HG02970 (cell line): ENCODE measurements at regions not wholly inside any gene's neighbourhood (a gene's known extent, or its start where the extent isn't known, plus 50 kb on each side); places are given as distances from the start of the nearest gene placed in this dataset.

Experiments
- ATAC-seq: cut with Tn5 transposase; IDR thresholded peaks from one replicate; pipeline ENCODE4 v1.9.1; 2021; ENCODE audit warnings: mild to moderate bottlenecking, moderate library complexity, moderate number of reproducible peaks; ENCODE audit not compliant: unreplicated experiment, low FRiP score

DNA sequence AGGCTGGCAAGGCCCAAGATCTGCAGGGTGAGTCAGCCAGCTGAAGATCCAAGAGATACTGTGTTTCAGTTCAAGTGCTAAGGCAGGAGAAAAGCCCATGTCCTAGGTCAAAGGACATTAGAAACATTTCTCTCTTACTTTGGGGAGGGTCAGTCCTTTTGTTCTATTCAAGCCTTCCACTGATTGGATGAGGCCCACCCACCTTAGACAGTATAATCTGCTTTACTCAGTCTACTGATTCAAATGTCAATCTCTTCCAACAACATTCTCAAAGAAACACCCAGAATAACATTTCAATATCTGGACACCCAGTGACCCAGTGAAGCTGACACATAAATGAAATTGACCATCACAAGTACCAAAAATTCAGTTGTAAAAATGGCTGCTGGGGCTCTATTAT lies 367.8 kb upstream of the ZP4 start:
- no peak for ATAC-seq

DNA sequence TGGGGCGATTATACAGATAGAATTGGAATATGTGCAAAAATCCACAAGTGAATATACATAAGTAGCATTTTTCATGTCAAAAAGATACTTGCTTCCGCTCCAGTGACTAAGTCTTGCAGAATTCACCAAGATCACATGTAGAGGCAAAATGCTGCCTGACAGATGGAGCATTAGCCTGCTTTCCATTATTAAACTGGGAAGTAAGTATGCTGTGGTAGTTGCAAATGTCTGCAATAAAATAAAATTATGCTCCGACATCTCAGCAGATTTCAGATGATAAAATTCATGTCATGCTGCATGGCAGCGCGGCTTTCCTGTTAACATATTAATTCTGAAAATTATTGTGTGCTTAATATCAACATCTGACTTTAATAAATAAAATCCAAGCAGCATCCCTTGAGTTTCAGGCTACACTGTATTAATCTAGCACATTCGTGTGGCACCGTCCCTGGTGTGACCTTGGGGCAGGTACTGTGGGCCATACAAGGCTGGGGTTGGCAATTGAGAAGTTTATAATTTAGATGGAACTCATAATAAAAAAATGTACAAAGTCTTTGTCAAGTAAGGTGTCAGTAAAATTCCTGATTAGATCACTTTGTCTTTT lies 366.4 kb upstream of the ZP4 start:
- no peak for ATAC-seq

DNA sequence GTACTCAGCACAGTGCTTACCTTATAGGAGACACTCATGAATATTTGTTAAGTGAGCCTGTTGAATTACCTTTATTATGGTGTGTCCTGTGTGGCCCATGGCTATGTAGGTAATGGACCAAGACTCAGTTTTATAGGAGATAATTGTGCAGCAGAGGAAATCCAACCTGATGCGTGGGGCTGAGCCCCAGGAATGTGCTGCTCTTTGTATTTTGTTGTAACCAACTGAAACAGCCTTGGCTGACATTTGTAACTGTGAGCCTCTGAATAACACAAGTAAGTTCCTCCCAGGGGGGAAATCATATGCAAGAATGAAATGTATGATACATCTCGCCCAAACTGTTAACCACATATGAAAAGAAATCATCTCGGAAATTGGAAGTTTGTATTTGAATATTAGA lies 364.2 kb upstream of the ZP4 start:
- no peak for ATAC-seq

DNA sequence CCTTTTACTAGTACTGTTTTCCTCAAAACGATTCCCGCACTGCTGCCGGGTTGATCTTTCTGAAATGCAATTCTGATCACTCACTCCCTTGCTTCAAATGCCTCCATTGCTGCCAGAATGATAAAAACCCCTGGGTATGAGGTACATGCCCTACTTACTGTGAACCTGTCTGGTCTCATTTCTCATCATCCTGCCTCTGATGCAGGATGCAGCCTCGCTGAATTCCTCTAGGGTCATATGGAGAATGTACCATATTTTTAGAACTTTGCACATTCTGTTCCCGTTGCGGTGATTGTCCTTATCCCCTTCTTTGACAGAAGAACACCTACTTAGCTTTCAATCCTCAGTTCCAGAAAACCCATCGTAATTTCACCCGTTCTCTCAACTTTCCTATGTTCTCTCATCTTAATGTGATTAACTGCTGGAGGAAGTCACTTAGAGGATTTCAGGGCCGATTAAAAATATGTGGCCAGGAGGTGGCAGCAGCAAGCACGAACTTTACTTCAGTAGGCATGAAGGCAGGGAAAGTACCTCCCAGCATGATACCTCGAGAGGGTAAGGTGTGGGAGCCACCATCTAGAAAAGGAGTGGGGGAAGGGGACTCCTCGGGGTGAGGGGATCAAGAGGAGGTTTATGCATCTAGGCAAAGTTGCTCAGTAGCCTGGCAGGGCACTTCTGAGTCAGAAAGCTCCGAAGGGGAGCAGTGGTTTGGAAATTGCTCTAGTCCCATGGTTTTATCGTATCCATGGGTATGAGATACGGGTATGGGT lies 361.5 kb upstream of the ZP4 start:
- no peak for ATAC-seq

DNA sequence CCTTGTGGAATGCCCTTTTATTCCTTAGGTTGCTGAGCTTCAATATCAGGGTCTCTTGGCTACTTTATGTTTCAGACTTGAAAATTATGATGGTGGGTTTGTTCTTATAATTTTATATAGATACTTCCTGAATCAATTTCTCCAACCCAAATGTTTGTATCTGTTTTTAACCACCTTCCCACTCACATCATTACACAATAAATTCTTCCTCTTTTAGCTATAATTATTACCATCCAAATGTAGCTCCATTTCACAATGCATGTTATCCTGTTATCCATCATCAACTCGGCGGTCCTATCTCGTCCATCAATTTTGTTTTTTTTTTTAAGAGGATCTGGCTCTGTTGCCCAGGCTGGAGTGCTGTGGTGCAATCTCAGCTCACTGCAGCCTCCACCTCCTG lies 357.6 kb upstream of the ZP4 start:
- ATAC-seq, result no peak

DNA sequence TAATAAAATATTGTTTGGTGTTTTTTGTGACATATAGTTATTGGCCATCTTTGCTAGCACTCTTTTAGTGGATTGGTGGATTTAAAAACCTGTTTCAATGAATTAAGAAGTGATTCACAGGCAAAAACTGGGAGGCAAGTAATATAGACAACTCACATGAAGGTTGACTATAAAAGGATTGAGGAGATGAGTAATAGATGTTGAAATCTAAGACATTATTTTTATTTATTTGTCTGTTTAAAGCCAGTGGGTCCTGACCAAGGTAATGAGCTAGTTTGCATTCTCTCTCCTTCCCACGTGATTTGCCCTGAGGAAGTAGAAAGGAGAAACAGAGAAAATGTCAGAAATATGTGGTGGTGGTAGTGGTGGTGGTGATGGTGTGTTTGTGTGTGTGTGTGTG lies 351.5 kb upstream of the ZP4 start:
- no peak for ATAC-seq

DNA sequence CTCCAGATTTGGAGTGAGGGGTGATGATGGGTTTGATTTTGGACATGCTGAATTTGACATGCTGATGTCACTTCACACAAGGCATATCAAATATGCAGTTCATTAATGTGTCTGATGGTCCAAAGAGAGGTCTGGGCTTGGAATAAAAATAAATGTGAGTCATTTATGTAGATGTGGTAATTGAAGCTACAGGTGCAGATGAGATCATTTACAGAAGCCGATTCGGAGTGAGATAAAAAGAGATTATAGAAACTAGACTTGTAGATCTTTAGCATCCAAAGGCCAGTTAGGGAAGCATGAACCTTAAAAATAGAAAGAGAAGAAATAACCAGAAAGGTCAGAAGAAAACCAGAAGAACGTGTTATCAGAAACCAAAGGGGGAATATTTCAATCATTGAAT lies 350.9 kb upstream of the ZP4 start:
- no peak for ATAC-seq

DNA sequence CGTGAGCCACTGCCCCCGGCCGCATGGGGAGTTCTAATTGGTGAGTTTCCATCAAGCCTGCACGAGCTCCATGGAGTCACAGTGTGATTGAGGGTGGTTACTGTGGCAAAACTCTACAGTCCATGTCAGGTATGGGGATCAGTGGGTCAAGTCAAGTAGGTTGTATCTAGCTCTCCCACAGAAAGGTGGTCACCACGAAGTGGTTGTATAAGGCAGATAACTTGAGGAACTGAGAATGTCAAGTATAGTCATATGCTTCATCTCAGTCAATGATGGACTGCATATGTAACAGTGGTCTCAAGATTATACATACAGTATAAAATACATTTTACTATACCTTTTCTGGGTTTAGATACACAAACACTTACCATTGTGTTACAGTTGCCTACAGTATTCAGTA lies 348.6 kb upstream of the ZP4 start:
- no peak for ATAC-seq

DNA sequence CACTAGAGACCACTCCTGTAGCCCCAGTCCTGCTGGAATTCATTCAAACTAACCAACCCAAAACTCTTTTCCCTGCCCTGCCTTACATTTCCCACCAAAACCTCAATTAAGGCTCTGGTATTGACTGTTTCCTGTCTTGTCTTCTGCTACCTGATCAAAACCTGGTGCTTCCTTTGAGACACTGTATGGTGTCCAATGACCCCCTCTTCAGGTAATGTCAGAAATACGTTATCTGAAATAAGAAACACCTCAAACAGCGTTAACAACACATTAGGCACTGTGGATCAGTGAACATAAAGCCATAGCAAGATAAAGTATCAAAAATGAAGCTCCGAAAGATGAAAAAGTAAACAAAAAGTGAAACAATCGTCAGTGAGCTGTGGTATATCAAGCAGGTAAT lies 343.2 kb upstream of the ZP4 start:
- no peak for ATAC-seq

DNA sequence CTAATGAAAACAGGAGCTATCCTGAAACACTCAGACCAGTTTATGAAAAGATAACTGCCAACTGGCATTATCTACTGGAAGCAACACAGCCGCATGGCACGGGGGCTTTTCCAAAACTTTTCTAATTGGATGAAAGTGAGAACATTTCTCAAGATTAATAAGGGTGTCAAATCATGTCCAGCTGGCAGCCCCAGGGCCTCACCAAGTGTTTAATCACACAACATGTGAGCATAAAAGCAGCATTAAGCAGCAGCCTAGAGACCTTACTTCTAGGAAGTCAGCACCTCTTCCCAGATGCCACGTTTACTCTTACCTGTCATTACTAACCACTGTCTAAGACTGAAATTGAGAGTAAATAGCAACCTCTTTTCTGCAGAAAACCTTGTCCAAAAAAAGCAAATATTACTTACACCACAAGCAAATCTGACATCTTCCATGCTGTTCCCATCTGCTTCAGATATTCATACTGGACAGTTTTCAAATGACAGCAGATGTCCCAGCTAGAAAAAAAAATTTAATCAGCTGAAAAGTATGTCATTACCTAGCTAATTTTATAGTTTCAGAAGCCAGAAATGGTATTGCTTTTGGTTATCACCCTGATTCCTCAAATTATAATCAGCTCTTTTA lies 341.5 kb upstream of the ZP4 start:
- ATAC-seq, result no peak

DNA sequence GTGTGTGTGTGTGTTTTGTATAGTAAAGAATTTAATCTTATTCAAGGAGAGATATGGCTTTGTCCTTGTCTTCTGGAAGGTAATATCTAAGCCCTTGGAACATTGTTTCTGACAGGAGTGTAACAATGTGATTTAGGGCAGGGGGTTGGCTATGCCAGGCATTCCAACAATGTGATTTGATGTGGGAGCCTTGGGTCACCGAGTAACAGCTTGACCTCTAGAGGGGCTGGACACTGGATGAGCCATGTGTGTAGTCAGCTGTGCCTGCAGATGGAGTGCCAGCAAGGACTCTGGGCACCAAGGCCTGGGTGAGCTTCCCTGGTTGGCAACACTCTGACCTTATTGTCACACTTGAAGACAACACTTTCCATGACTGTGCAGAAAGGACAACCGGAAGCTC lies 336.1 kb upstream of the ZP4 start:
- no peak for ATAC-seq

DNA sequence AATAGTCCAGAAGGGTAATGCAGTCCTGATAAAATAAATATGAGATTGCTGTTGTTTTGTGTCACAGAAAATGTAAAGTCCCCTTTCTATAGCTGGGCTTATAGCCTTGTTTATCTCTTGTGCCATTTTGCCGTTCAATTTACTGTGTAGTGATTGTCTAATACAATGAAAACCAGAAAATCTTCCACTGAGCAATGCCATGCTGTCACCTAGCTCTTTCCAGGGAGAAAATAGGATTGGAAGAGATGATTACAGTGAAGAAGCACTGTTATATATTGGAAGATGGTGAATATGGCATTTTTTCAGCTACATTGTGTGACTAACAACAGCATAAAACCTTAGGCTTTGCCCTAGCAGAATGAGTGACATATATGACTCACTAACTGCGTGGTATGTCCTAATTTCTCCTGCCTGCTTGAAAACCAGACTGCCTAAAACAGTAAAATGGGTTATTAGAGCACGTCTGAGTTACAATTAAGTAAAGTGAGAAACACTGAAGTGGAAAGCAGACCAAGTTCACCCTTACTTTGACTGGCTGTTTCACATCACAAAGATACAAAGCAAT lies 332.4 kb upstream of the ZP4 start:
- ATAC-seq, result no peak

DNA sequence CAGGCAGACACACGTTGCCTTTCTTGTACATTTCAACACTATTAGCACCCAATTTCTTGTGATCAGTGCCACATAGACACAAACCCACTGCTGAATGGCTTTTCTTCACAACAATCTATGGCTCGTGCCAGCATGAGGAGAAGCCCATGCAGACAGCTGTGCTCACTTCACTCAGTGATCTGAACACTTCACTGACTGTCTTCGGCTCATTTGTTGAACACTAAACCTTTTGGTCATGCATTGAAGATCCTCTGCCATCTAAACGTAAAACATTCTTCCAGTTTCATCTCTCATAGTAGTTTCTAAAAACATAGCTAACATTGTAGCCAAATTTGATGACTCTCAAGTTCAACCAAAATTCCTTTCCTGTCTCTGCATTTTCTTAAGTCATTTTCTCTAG lies 331.0 kb upstream of the ZP4 start:
- ATAC-seq, result no peak

DNA sequence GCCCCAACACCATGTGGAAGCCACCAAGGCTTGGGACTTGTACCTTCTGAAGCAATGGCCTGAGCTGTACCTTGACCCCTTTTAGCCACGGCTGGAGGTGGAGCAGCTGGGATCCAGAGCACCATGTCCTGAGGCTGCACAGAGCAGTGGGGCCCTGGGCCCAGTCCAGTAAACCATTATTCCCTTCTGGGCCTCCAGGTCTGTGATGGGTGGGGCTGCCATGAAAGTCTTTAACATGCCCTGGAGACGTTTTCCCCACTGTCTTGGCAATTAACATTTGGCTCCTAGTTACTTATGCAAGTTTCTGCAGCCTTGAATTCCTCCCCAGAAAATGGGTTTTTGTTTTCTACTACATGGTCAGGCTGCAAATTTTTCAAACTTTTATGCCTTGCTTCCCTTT lies 323.7 kb upstream of the ZP4 start:
- ATAC-seq, result no peak

DNA sequence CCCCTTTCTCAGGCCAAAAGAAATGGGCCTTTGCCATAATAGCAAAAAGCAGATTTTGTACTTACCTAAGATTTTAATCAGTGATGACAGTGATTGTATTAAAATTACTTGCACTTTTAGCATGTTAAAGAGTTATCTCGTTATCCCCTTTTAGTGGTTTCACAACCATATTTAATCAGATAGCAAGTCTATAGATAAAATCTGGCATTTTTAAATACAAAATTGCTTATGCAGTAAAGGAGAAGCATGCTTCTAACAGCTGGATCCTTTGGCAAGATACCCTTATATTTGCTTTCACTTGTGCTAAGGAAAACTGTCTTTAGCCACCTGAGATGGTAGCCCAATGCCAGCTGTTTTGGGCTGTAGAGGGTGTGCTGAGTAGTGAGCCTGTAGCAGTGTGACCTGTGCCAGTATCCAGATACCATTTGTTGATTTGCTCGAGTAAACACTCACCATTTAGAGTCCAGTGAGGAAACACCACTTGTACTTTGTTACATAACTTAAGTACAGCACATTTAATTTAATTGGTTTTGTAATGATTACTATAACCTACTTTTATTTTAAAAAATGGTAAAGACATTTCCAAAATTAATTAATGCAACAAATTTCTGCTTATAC lies 314.4 kb upstream of the ZP4 start:
- ATAC-seq, result no peak

DNA sequence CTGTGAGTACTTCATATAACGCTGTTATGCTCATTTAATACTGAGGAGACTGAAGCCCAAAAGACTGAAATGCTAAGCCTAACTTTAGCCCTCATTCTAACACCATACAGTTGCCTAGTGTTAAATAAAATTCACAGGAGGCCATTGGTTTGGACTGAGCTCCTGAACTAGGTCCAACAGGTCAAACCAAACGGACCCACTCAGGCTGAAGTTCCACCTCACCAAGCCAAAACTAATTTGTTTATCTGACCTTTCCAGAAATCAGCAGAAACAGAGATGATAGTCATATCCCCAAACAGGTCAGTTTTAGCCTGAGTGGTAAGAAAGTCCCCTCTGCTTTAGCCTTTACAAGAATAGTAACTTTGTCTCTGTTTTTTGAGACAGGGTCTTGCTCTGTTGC lies 311.3 kb upstream of the ZP4 start:
- no peak for ATAC-seq

DNA sequence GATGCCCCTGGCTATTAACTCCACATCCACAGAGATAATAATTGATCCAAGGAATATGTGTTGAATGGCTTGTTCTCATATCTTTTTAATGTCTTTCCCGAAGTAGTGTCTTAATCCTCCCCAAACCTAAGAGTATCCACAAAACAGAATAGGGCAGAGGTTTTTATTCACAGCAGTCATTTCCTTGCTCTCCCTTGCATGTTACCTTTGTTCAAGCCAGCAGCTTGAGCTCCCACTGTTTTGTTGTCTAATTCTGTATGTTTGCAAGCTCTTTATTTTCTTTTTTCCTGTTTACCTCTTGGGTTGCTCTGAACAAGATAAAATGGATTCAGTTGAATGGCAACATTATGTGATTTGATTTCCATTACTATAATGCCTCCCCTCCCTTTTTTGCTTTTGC lies 308.6 kb upstream of the ZP4 start:
- ATAC-seq, result no peak

DNA sequence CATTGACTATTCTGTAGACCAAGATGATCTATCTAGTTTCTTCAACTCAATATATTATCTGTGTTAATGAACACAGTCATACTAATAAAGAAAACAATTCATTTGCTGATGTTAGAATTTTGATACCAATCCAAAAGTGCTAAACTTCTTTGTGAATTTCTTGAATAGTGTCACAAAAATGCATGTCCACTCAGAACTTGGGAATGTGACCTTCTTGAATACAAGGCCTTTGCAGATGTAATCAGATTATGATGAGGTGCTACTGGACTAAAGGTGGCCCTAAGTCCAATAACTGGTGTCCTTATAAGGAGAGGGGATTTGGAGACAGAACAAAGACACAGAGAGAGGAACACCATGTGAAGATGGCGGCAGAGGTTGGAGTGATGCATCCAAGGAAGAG lies 305.8 kb upstream of the ZP4 start:
- ATAC-seq, result no peak

DNA sequence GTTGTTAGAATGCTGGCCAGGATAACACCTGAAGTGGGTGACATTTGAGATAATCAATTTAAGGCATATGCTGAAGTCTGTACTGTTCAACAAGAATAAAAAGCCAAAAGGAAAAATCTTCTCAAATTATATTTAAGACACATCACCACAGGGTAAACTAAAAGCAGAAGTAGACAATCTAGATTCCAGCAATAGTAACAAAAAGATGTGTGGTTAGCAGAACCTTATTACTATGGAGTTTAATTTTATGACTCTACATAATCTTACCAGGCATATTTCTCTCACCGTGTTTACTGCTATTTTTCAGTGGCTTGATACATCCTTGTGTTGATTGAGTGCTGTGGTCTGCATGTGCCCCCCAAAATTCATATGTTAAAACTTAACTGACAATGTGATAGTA lies 300.4 kb upstream of the ZP4 start:
- ATAC-seq, result no peak

DNA sequence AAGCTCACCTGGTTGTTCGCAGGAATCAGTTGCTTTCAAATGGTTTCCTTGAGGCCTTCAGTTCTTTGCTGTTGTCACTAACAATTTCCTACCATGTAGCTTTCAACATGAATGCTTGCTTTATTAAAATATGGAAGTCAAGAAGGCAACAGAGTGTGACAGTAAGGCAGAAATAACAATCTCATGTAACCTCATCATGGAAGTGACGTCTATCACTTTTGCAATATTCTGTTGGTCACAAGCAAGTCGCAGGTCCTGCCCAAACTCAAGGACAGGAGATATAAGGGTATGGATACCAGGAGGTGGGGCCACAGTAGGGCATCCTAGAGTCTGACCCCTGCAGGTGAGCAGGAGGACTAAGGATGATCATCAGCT lies 296.8 kb upstream of the ZP4 start:
- no peak for ATAC-seq

DNA sequence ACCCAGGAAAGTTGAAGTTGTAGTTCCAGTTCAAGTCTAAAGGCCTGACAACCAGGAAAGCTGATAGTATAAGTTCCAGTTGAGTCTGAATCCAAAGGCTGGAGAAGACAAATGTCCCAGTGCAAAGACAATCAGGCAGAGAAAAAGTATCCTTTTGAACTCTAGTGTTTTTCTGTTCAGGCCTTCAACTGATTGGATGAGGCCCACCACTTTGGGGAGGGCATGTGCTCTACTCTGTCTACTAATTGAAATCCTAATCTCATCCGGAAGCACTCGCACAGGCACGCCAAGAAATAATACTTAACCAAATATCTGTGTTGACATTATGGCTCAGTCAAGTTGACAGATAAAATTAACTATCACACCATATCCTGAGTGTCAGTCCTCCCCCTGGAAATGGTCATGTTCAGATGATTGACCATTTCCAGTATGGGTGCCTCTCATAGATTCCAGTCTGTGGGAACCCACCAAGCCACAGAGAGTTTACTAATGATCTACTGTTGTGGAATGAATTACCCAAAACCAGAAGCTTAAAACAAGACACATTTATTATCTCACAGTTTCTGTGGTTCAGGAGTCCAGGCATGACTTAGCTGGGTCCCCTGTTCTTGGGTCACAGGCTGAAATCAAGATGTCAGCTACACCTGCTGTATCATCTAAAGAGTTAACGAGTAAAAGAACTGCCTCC lies 296.3 kb upstream of the ZP4 start:
- no peak for ATAC-seq
